PC-9 (cell line): ENCODE measurements at regions not wholly inside any gene's neighbourhood (a gene's known extent, or its start where the extent isn't known, plus 50 kb on each side); places are given as distances from the start of the nearest gene placed in this dataset.

Experiments
- BruUV-seq: library from RNA; stranded (reverse); fragments of 400-500 nt; replicated peaks from 2 replicates; lab custom pipeline; 2021; lab: Mats Ljungman, UMichigan
- CTCF ChIA-PET: fragments of 300-600 bp; sonication (Branson Sonifier 250); formaldehyde crosslinking; loops from one replicate; lab custom pipeline; 2022; ENCODE audit warnings: antibody characterized with exemption; lab: Charles Lee
- POLR2A ChIA-PET: fragments of 300-600 bp; sonication (Branson Sonifier 250); formaldehyde crosslinking; loops from one replicate; lab custom pipeline; 2022; ENCODE audit warnings: antibody characterized with exemption; ENCODE audit not compliant: unreplicated experiment; lab: Charles Lee
- DNase-seq, 2 experiments: peaks; one replicate each; pipeline versions ENCODE4 v3.0.0 to v3.0.0-alpha.2; 2015 to 2022; ENCODE audit warnings: mixed read lengths in 1 of 2
- H2AFZ ChIP-seq: fragments of 200-600 bp; sonication (generic); 2 replicates; pipeline ENCODE4 v1.8.1; 2017; ENCODE audit warnings: antibody characterized with exemption
- H3F3A ChIP-seq: fragments of 200-600 bp; sonication (generic); 2 replicates; pipeline ENCODE4 v1.8.1; 2017; ENCODE audit warnings: antibody characterized with exemption, mild to moderate bottlenecking, low read depth; ENCODE audit not compliant: insufficient read depth
- H3K27ac ChIP-seq: fragments of 200-600 bp; sonication (generic); 2 replicates; pipeline ENCODE4 v1.6.1; 2016; ENCODE audit warnings: mixed run types
- H3K27me3 ChIP-seq: fragments of 200-600 bp; sonication (generic); 2 replicates; pipeline ENCODE4 v1.6.1; 2016; ENCODE audit warnings: low read depth, mixed run types; ENCODE audit not compliant: insufficient read depth
- H3K36me3 ChIP-seq: fragments of 200-600 bp; sonication (generic); 2 replicates; pipeline ENCODE4 v1.6.1; 2016; ENCODE audit warnings: low read depth, mixed run types
- H3K4me1 ChIP-seq: fragments of 200-600 bp; sonication (generic); replicated peaks from 2 replicates; pipeline ENCODE4 v1.6.1; 2016; ENCODE audit warnings: mixed run types; ENCODE audit not compliant: insufficient read depth
- H3K4me2 ChIP-seq: fragments of 200-600 bp; sonication (generic); 2 replicates; pipeline ENCODE4 v1.6.1; 2017; ENCODE audit warnings: mixed run types
- H3K4me3 ChIP-seq: fragments of 200-600 bp; sonication (generic); 2 replicates; pipeline ENCODE4 v1.6.1; 2016; ENCODE audit warnings: mixed run types
- H3K79me2 ChIP-seq: fragments of 200-600 bp; sonication (generic); 2 replicates; pipeline ENCODE4 v1.6.1; 2017; ENCODE audit warnings: low read depth, mixed run types
- H3K9me2 ChIP-seq: fragments of 200-600 bp; sonication (generic); 2 replicates; pipeline ENCODE4 v1.8.1; 2017; ENCODE audit warnings: mild to moderate bottlenecking; ENCODE audit not compliant: insufficient read depth
- H3K9me3 ChIP-seq: fragments of 200-600 bp; sonication (generic); 2 replicates; pipeline ENCODE4 v1.8.1; 2016; ENCODE audit warnings: low read depth; ENCODE audit not compliant: insufficient read depth
- H4K20me1 ChIP-seq: fragments of 200-600 bp; sonication (generic); 2 replicates; pipeline ENCODE4 v1.8.1; 2017; ENCODE audit not compliant: insufficient read depth
- EZH2 ChIP-seq: fragments of 200-600 bp; sonication (generic); IDR thresholded peaks from 2 replicates; pipeline ENCODE4 v1.8.0; 2017; ENCODE audit warnings: antibody characterized with exemption, low read depth
- intact Hi-C: fragments of 100-400 bp; cut with micrococcal nuclease; formaldehyde crosslinking; loops from one replicate; pipeline ENCODE4 v1.10.0; 2022; ENCODE audit not compliant: unreplicated experiment
- TF ChIP-seq, protein P1 (sequence below): fragments of 200-600 bp; sonication (generic); conservative IDR thresholded peaks from 2 replicates; pipeline ENCODE4 v1.6.1; 2017; ENCODE audit warnings: mixed run types, antibody characterized with exemption, mild to moderate bottlenecking, moderate library complexity

DNA sequence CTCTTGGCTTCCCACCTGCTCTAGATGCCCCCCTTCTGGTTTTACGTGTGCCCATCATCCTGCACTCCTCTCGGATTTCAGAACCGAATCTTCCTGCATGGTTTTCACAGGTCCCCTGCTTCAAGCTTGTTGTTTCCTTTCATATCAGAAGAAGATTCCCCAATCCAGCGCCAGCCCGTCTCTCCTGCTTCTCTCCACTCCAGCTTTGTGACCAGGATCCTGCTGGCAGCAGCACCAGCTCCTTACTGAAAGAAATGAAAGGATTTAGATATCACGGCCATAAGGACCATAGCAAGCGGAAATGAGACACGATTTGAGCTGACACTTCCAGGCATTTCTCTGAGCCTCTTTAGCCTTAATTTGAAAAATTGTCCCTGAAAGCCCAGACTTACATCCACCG lies 180.3 kb upstream of the UBE3A start:
- Histone ChIP-seq H2AFZ (no peak overlapping the region), H3F3A (no peaks in the 10 kb centered on the region), H4K20me1 (no peaks in the 10 kb centered on the region), H3K36me3 (no peaks in the 10 kb centered on the region), H3K4me2 (no peak overlapping the region), H3K9me2 (no peaks in the 10 kb centered on the region), H3K4me1 (no peaks in the 10 kb centered on the region), H3K27me3 (peaks cover 24% of the 10 kb centered on the region), H3K4me3 (no peak overlapping the region), H3K79me2 (no peaks in the 10 kb centered on the region), H3K27ac (no peak overlapping the region), H3K9me3 (no peaks in the 10 kb centered on the region)
- intact Hi-C loops: no loop called here
- no peak for DNase-seq
- TF ChIP-seq EZH2: no peak
- TF ChIP-seq, protein P1, sequence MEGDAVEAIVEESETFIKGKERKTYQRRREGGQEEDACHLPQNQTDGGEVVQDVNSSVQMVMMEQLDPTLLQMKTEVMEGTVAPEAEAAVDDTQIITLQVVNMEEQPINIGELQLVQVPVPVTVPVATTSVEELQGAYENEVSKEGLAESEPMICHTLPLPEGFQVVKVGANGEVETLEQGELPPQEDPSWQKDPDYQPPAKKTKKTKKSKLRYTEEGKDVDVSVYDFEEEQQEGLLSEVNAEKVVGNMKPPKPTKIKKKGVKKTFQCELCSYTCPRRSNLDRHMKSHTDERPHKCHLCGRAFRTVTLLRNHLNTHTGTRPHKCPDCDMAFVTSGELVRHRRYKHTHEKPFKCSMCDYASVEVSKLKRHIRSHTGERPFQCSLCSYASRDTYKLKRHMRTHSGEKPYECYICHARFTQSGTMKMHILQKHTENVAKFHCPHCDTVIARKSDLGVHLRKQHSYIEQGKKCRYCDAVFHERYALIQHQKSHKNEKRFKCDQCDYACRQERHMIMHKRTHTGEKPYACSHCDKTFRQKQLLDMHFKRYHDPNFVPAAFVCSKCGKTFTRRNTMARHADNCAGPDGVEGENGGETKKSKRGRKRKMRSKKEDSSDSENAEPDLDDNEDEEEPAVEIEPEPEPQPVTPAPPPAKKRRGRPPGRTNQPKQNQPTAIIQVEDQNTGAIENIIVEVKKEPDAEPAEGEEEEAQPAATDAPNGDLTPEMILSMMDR: no peak
- BruUV-seq: no TSS peak
- ChIA-PET CTCF (no interaction called here), POLR2A (no interaction called here)

DNA sequence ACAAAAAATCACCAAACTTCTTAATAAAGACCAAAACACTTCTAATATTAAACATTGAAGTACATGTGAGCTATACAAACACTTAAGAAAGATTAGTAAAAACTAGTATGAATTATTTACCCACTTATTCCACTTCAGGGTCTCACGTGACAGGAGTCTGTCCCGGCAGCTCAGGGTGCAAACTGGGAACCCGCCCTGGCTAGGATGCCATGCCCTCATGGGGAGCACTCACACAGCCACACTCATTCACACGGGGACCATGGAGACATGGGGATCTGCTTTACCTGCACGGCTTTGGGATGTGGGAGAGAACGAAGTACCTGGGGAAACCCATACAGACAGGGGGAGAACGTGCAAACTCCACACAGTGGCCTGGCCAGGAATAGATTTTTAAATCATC lies 179.3 kb upstream of the UBE3A start:
- no peaks in the 10 kb centered on the region for H3K4me1 ChIP-seq
- intact Hi-C loops: no loop called here
- no peaks in the 10 kb centered on the region for H3K79me2 ChIP-seq
- H3K27ac ChIP-seq: no peak overlapping the region
- no peak overlapping the region for H3K4me2 ChIP-seq
- peaks cover 20% of the 10 kb centered on the region for H3K27me3 ChIP-seq
- no peak overlapping the region for H2AFZ ChIP-seq
- CTCF ChIA-PET: no interaction called here
- H3K9me2 ChIP-seq: no peaks in the 10 kb centered on the region
- TF ChIP-seq EZH2: no peak
- TF ChIP-seq, protein P1: no peak
- H3K36me3 ChIP-seq: no peaks in the 10 kb centered on the region
- no TSS peak for BruUV-seq
- POLR2A ChIA-PET: no interaction called here
- H3K4me3 ChIP-seq: no peak overlapping the region
- no peaks in the 10 kb centered on the region for H3K9me3 ChIP-seq
- no peaks in the 10 kb centered on the region for H4K20me1 ChIP-seq
- H3F3A ChIP-seq: no peaks in the 10 kb centered on the region
- no peak for DNase-seq

DNA sequence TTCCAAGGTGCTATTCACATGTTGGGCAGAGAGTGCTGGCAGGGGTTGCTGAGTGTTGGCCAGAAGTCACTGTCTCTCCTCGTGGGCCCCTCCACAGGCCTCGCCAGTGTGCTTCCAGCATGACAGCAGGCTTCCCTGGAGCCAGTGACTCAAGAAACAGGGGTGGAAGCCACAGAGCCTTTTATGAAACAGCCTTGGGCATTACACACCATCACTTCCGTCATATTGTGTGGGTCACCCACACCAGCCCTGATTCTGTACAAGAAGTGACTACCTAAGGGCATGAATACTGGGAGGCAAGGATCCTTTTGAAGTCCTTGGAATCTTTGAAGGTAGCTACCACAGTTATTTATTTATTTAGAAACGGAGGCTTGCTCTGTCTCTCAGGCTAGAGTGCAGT lies 177.6 kb upstream of the UBE3A start:
- Histone ChIP-seq H3K27ac (no peak overlapping the region), H3K9me3 (no peaks in the 10 kb centered on the region), H3K4me3 (no peak overlapping the region), H3K79me2 (no peaks in the 10 kb centered on the region), H3F3A (no peaks in the 10 kb centered on the region), H3K36me3 (no peaks in the 10 kb centered on the region), H3K4me1 (no peaks in the 10 kb centered on the region), H2AFZ (no peak overlapping the region), H4K20me1 (no peaks in the 10 kb centered on the region), H3K9me2 (no peaks in the 10 kb centered on the region), H3K27me3 (peaks cover 15% of the 10 kb centered on the region), H3K4me2 (no peak overlapping the region)
- intact Hi-C loops: no loop called here
- DNase-seq: no peak
- TF ChIP-seq EZH2: no peak
- TF ChIP-seq, protein P1: no peak
- BruUV-seq: no TSS peak
- ChIA-PET CTCF (no interaction called here), POLR2A (no interaction called here)
